H9 (cell line): ENCODE measurements at regions not wholly inside any gene's neighbourhood (a gene's known extent, or its start where the extent isn't known, plus 50 kb on each side); places are given as distances from the start of the nearest gene placed in this dataset.

Source experiments
- DNase-seq: peaks from one replicate; pipeline ENCODE4 v3.0.0-alpha.2; 2017
- H2AFZ ChIP-seq: one replicate; pipeline ENCODE4 v1.6.1; 2013; ENCODE audit warnings: mild to moderate bottlenecking, low read length, control low read depth, moderate library complexity
- H2AK5ac ChIP-seq: 2 replicates; pipeline ENCODE4 v1.6.1; 2013; ENCODE audit warnings: low read length, control low read depth, mixed read lengths; ENCODE audit not compliant: insufficient read length
- H2BK120ac ChIP-seq: one replicate; pipeline ENCODE4 v1.6.1; 2013; ENCODE audit warnings: low read depth, mild to moderate bottlenecking, low read length, control low read depth, inconsistent platforms; ENCODE audit not compliant: poor library complexity, severe bottlenecking
- H2BK12ac ChIP-seq: 2 replicates; pipeline ENCODE4 v1.6.1; 2013; ENCODE audit warnings: low read length, control low read depth, mixed read lengths, low read depth; ENCODE audit not compliant: insufficient read length
- H2BK15ac ChIP-seq: 2 replicates; pipeline ENCODE4 v1.6.1; 2013; ENCODE audit warnings: low read depth, low read length, control low read depth
- H2BK20ac ChIP-seq: one replicate; pipeline ENCODE4 v1.6.1; 2013; ENCODE audit warnings: low read depth, mild to moderate bottlenecking, low read length, control low read depth, inconsistent platforms; ENCODE audit not compliant: poor library complexity, severe bottlenecking
- H2BK5ac ChIP-seq: 2 replicates; pipeline ENCODE4 v1.6.1; 2013; ENCODE audit warnings: low read length, control low read depth, mixed read lengths; ENCODE audit not compliant: insufficient read length
- H3K14ac ChIP-seq: 2 replicates; pipeline ENCODE4 v1.6.1; 2013; ENCODE audit warnings: low read length, control low read depth; ENCODE audit not compliant: insufficient read depth
- H3K18ac ChIP-seq: 2 replicates; pipeline ENCODE4 v1.6.1; 2013; ENCODE audit warnings: low read depth, mild to moderate bottlenecking, mixed read lengths, low read length, control low read depth; ENCODE audit not compliant: insufficient read length
- H3K23ac ChIP-seq: 2 replicates; pipeline ENCODE4 v1.6.1; 2013; ENCODE audit warnings: low read length, control low read depth, mixed read lengths, low read depth; ENCODE audit not compliant: insufficient read length
- H3K23me2 ChIP-seq: 2 replicates; pipeline ENCODE4 v1.6.1; 2013; ENCODE audit warnings: low read depth, mild to moderate bottlenecking, mixed read lengths, low read length, control low read depth; ENCODE audit not compliant: insufficient read length, poor library complexity, severe bottlenecking
- H3K27ac ChIP-seq: 2 replicates; pipeline ENCODE4 v1.5.1; 2013; ENCODE audit warnings: low read length, control low read depth, mixed read lengths, low read depth; ENCODE audit not compliant: insufficient read length
- H3K27me3 ChIP-seq: 2 replicates; pipeline ENCODE4 v1.6.1; 2013; ENCODE audit warnings: low read length, control low read depth, inconsistent platforms; ENCODE audit not compliant: insufficient read depth
- H3K4ac ChIP-seq: 2 replicates; pipeline ENCODE4 v1.6.1; 2013; ENCODE audit warnings: low read depth, mild to moderate bottlenecking, control low read depth, inconsistent platforms, low read length, moderate library complexity
- H3K4me1 ChIP-seq: 2 replicates; pipeline ENCODE4 v1.6.1; 2013; ENCODE audit warnings: low read length, control low read depth, inconsistent platforms; ENCODE audit not compliant: insufficient read depth
- H3K4me2 ChIP-seq: 2 replicates; pipeline ENCODE4 v1.6.1; 2013; ENCODE audit warnings: low read length, control low read depth, mixed read lengths; ENCODE audit not compliant: insufficient read length, insufficient read depth
- H3K56ac ChIP-seq: 2 replicates; pipeline ENCODE4 v1.6.1; 2013; ENCODE audit warnings: low read depth, mild to moderate bottlenecking, mixed read lengths, low read length, control low read depth; ENCODE audit not compliant: insufficient read length
- H3K79me1 ChIP-seq: 2 replicates; pipeline ENCODE4 v1.6.1; 2013; ENCODE audit warnings: low read depth, mild to moderate bottlenecking, moderate library complexity, low read length, control low read depth, inconsistent platforms; ENCODE audit not compliant: insufficient read depth, poor library complexity, severe bottlenecking
- H3K79me2 ChIP-seq: 2 replicates; pipeline ENCODE4 v1.6.1; 2013; ENCODE audit warnings: low read length, control low read depth, inconsistent platforms; ENCODE audit not compliant: insufficient read depth
- H3K9ac ChIP-seq: 2 replicates; pipeline ENCODE4 v1.6.1; 2013; ENCODE audit warnings: low read length, control low read depth, mixed read lengths; ENCODE audit not compliant: insufficient read length; ENCODE audit errors: extremely low read depth
- H3K9me3 ChIP-seq: one replicate; pipeline ENCODE4 v1.6.1; 2013; ENCODE audit warnings: low read depth, low read length, inconsistent platforms; ENCODE audit not compliant: control insufficient read depth
- H3T11ph ChIP-seq: one replicate; pipeline ENCODE4 v1.6.1; 2013; ENCODE audit warnings: mild to moderate bottlenecking, low read length, control low read depth, inconsistent platforms
- H4K20me1 ChIP-seq: one replicate; pipeline ENCODE4 v1.6.1; 2013; ENCODE audit not compliant: control insufficient read depth, insufficient read length, insufficient read depth
- H4K5ac ChIP-seq: 2 replicates; pipeline ENCODE4 v1.6.1; 2013; ENCODE audit warnings: low read depth, mild to moderate bottlenecking, mixed read lengths, low read length, control low read depth; ENCODE audit not compliant: insufficient read length
- H4K8ac ChIP-seq: replicated peaks from 2 replicates; pipeline ENCODE4 v1.6.1; 2013; ENCODE audit warnings: low read length, control low read depth, mixed read lengths, low read depth; ENCODE audit not compliant: insufficient read length
- H4K91ac ChIP-seq: 2 replicates; pipeline ENCODE4 v1.6.1; 2013; ENCODE audit warnings: low read depth, mild to moderate bottlenecking, moderate library complexity, mixed read lengths, low read length, control low read depth; ENCODE audit not compliant: insufficient read length
- H3K27ac Mint-ChIP-seq, 3 experiments: 2 replicates in 2 of 3; 3 replicates in 1 of 3; pipeline ENCODE4 v1.8.0; 2020 to 2021; ENCODE audit warnings: mixed read lengths in 3 of 3, mild to moderate bottlenecking in 1 of 3, moderate library complexity in 1 of 3
- H3K27me3 Mint-ChIP-seq: 2 replicates; pipeline ENCODE4 v1.8.0; 2021; ENCODE audit warnings: low read depth, mild to moderate bottlenecking, moderate library complexity, mixed read lengths
- H3K36me3 Mint-ChIP-seq, 3 experiments: 2 replicates in 2 of 3; 3 replicates in 1 of 3; pipeline ENCODE4 v1.8.0; 2020 to 2021; ENCODE audit warnings: low read depth in 3 of 3, mixed read lengths in 3 of 3; ENCODE audit not compliant: insufficient read depth in 1 of 3
- H3K4me1 Mint-ChIP-seq, 2 experiments: 2 replicates each; pipeline ENCODE4 v1.8.0; 2020; ENCODE audit warnings: mixed read lengths in 2 of 2
- H3K4me3 Mint-ChIP-seq, 2 experiments: 2 replicates in 1 of 2; 3 replicates in 1 of 2; pipeline ENCODE4 v1.8.0; 2020 to 2021; ENCODE audit warnings: mild to moderate bottlenecking in 2 of 2, mixed read lengths in 2 of 2, moderate library complexity in 1 of 2
- H3K9me3 Mint-ChIP-seq, 2 experiments: 2 replicates in 1 of 2; 3 replicates in 1 of 2; pipeline ENCODE4 v1.8.0; 2020; ENCODE audit warnings: mild to moderate bottlenecking in 2 of 2, mixed read lengths in 2 of 2, moderate library complexity in 1 of 2
- TF ChIP-seq, protein P1 (sequence below): fragments of 200-600 bp; sonication (generic); conservative IDR thresholded peaks from 3 replicates; pipeline ENCODE4 v1.8.0; 2021; ENCODE audit warnings: antibody characterized with exemption, mild to moderate bottlenecking

DNA sequence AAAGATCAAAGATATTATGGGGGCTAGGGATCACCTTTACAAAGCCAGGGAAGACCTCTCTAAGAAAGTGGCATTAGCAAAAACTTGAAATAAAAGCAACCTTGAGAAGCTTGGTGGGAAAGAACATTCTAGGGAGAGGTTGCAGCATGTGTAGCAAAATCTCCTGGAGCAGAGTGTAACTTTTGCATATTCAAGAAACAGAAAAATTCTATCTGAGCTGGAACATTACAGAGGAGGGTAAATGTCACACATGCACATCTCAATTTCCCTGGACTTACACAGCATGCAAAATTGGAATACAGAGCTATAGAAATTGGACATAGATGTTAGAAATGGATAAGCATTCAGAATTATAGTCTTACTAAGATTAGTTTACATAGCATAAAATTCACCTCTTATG, 510.0 kb downstream of the CETN3 start:
- Mint-ChIP-seq H3K27me3 (no peaks in the 10 kb centered on the region), H3K27ac (no peak overlapping the region), H3K9me3 (peaks cover 14 to 16% of the 10 kb centered on the region in 2 experiments; a peak in 4 of 5 replicates), H3K4me1 (no peaks in the 10 kb centered on the region), H3K36me3 (peaks cover 0 to 17% (median 0%) of the 10 kb centered on the region in 3 experiments; a peak in 4 of 7 replicates), H3K4me3 (no peak overlapping the region)
- TF ChIP-seq, protein P1, sequence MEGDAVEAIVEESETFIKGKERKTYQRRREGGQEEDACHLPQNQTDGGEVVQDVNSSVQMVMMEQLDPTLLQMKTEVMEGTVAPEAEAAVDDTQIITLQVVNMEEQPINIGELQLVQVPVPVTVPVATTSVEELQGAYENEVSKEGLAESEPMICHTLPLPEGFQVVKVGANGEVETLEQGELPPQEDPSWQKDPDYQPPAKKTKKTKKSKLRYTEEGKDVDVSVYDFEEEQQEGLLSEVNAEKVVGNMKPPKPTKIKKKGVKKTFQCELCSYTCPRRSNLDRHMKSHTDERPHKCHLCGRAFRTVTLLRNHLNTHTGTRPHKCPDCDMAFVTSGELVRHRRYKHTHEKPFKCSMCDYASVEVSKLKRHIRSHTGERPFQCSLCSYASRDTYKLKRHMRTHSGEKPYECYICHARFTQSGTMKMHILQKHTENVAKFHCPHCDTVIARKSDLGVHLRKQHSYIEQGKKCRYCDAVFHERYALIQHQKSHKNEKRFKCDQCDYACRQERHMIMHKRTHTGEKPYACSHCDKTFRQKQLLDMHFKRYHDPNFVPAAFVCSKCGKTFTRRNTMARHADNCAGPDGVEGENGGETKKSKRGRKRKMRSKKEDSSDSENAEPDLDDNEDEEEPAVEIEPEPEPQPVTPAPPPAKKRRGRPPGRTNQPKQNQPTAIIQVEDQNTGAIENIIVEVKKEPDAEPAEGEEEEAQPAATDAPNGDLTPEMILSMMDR, result no peak
- no peaks in the 10 kb centered on the region for H4K20me1 ChIP-seq
- H2BK12ac ChIP-seq, result no peak overlapping the region
- H4K91ac ChIP-seq, result no peak overlapping the region
- H2AFZ ChIP-seq, result no peak overlapping the region
- no peaks in the 10 kb centered on the region for H3K79me2 ChIP-seq
- no peak overlapping the region for H4K5ac ChIP-seq
- no peak overlapping the region for H2BK120ac ChIP-seq
- no peaks in the 10 kb centered on the region for H3K4me1 ChIP-seq
- no peak for DNase-seq
- no peak overlapping the region for H2BK5ac ChIP-seq
- no peak overlapping the region for H3K56ac ChIP-seq
- no peak overlapping the region for H4K8ac ChIP-seq
- H3K27me3 ChIP-seq, result no peaks in the 10 kb centered on the region
- no peak overlapping the region for H3K18ac ChIP-seq
- H3K79me1 ChIP-seq, result no peaks in the 10 kb centered on the region
- H3K14ac ChIP-seq, result no peak overlapping the region
- no peak overlapping the region for H3T11ph ChIP-seq
- H3K4me2 ChIP-seq, result no peak overlapping the region
- H3K23ac ChIP-seq, result no peak overlapping the region
- H2AK5ac ChIP-seq, result no peak overlapping the region
- H2BK20ac ChIP-seq, result no peak overlapping the region
- no peak overlapping the region for H3K4ac ChIP-seq
- no peak overlapping the region for H3K27ac ChIP-seq
- no peaks in the 10 kb centered on the region for H3K23me2 ChIP-seq
- no peaks in the 10 kb centered on the region for H3K9me3 ChIP-seq
- no peak overlapping the region for H2BK15ac ChIP-seq
- no peak overlapping the region for H3K9ac ChIP-seq
